ENCODE measurements at regions not wholly inside any gene's neighbourhood (a gene's known extent, or its start where the extent isn't known, plus 50 kb on each side); places are given as distances from the start of the nearest gene placed in this dataset.

GRCh38 chr5:92544036-92544435 lies 1037.0 kb downstream of the NR2F1-AS1 start:
- TF ChIP-seq, protein P1, sequence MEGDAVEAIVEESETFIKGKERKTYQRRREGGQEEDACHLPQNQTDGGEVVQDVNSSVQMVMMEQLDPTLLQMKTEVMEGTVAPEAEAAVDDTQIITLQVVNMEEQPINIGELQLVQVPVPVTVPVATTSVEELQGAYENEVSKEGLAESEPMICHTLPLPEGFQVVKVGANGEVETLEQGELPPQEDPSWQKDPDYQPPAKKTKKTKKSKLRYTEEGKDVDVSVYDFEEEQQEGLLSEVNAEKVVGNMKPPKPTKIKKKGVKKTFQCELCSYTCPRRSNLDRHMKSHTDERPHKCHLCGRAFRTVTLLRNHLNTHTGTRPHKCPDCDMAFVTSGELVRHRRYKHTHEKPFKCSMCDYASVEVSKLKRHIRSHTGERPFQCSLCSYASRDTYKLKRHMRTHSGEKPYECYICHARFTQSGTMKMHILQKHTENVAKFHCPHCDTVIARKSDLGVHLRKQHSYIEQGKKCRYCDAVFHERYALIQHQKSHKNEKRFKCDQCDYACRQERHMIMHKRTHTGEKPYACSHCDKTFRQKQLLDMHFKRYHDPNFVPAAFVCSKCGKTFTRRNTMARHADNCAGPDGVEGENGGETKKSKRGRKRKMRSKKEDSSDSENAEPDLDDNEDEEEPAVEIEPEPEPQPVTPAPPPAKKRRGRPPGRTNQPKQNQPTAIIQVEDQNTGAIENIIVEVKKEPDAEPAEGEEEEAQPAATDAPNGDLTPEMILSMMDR (IDR thresholded peaks at IDR 0.05), result no peak
- TF ChIP-seq POLR2A (IDR thresholded peaks at IDR 0.05), result no peak

Measured in heart left ventricle (tissue), 13 donors.